ENCODE measurements at regions not wholly inside any gene's neighbourhood (a gene's known extent, or its start where the extent isn't known, plus 50 kb on each side); places are given as distances from the start of the nearest gene placed in this dataset.

DNA sequence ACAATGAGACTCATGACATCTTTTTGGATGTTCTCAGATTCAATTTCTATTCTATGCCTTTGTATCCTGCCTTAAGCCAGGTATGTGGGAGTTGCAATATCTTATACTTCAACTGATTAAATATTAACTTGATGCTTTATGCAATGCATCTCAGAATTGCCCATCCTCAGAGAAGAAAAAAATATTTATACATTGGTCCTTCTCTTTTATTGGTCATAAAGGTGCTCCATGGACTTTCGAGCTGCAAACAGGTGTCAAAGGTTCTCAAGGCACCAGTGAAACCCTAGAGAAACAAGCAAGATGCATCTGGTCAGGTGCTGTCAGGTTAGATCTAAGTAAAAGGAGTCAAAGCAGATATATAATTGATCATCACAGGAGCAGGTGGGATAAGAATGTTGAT is 690.5 kb downstream of the PLCL1 start:
- TF ChIP-seq POLR2A (IDR thresholded peaks at IDR 0.05; ENCODE audit: low read depth, low read length): no peak
- no peak for FAIRE-seq
- no peak for DNase-seq (ENCODE audit: insufficient read length, low spot score)

DNA sequence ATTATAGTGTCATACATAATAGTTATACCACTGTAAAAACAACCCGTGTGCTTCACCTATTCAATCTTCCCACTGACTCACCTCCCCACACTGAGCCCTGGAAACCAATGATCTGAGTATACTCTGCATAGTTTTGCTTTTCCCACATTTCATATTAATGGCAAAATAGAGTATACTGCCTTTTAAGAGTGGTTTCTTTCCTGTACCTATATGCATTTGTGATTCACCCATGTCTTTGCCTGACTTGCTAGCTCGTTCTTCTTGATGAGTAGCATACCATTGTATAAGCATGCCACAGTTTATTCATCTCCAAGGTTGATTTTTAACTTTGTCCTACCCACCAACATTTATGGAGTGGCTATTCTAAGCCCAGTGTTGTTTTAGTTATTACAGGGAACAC is 686.4 kb downstream of the PLCL1 start:
- DNase-seq (ENCODE audit: insufficient read length, low spot score) (no peak), FAIRE-seq (no peak)
- TF ChIP-seq POLR2A (IDR thresholded peaks at IDR 0.05; ENCODE audit: low read depth, low read length): no peak

DNA sequence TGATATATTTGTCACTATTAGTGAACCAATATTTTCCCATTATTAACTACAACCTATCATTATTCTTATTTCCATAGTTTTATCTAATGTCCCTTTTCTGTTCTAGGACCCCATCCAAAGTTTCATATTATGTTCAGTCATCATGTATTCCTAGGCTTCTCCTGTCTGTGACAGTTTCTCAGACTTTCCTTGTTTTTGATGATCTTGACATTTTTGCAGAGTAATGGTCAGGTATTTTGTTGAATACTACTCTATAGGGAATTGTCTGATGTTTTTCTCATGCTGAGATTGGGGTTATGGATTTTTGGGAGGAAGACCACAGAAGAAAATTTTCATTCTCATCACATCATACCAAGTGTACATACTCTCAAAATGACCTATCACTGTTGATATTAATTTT is 684.6 kb downstream of the PLCL1 start:
- no peak for FAIRE-seq
- no peak for DNase-seq (ENCODE audit: insufficient read length, low spot score)
- TF ChIP-seq POLR2A (IDR thresholded peaks at IDR 0.05; ENCODE audit: low read depth, low read length): no peak

DNA sequence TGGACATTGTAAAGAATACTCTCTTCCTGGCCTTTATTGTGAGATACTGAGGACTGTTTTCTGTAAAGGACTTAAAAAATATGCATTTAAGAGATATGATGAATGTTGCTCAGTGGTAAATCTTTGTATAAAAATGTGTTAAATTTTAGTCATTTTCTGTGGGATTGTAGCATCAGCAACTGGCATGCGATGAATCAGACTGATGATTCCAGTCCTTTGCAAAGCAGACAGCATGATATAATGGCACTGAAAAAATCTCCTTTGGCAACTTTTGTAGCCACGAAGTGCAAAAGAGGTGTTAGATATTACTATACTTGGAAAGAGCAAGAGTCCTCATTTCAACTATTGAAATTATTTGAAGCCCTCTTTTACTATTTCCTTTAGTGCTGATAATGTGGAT is 678.7 kb downstream of the PLCL1 start:
- FAIRE-seq: no peak
- DNase-seq (ENCODE audit: insufficient read length, low spot score): no peak
- no peak for TF ChIP-seq POLR2A (IDR thresholded peaks at IDR 0.05; ENCODE audit: low read depth, low read length)

DNA sequence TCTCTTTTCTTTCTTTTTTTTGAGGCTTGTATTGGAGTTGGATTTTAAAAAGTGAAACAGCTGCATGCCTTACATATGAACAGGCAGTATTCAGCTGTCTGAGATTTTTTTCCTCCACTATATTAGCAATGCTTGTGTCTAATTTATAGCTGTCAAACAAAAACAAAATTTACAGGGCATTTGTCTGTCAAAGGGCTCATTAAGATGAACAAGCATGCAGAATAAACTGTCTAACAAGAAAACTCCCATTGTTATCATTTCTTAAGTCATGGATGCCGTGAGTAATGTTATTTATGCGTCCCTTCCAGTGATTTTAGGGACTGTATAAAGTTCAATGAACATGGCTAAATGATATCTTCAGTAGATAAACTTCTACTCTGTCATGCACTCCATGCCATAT is 674.7 kb downstream of the PLCL1 start:
- no peak for FAIRE-seq

DNA sequence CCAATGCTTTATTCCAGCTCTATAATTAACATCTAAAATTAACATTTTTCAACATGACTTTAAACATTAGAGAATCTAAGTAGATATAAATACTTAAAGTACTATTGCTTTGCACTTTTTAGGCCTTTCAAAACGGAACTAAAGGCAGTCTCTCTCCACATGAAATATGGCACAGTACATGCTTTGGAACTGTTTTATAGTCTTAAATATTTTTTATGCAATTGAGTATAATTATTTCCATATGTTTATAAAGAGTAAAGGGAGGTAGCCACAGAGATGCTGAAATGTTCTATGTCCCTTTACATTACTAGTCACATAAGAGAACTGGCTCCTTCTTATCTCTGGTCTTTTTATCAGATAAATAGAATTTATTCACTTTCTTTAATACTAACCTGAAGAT is 674.0 kb downstream of the PLCL1 start:
- FAIRE-seq (no peak), DNase-seq (ENCODE audit: insufficient read length, low spot score) (no peak)

More for the DNA sequence above, 674.7 kb downstream of the PLCL1 start:
- DNase-seq (ENCODE audit: insufficient read length, low spot score): no peak
- TF ChIP-seq POLR2A (IDR thresholded peaks at IDR 0.05; ENCODE audit: low read depth, low read length): no peak

DNA sequence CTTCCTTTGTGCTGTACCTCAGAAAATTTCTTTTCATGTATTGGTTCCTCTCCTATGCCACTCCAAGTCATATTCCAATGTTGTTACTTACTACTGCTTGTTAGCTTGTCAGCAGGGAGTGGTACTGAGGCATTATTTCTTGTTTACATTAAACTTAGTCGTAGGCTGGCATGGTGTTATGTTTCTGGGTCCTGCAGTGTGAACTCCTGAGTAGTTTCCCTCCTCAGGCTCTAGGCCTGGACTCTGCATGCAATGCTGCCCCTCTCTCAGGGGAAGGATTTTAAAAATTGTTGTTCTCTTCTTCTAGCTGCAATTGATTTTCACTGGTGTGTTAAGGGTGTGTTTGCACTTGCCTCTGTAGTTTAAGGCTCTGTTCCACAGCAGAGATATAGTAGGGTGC is 671.6 kb downstream of the PLCL1 start:
- DNase-seq (ENCODE audit: insufficient read length, low spot score) (no peak), FAIRE-seq (no peak)
- TF ChIP-seq POLR2A (IDR thresholded peaks at IDR 0.05; ENCODE audit: low read depth, low read length): no peak

More for the DNA sequence above, 674.0 kb downstream of the PLCL1 start:
- no peak for TF ChIP-seq POLR2A (IDR thresholded peaks at IDR 0.05; ENCODE audit: low read depth, low read length)

DNA sequence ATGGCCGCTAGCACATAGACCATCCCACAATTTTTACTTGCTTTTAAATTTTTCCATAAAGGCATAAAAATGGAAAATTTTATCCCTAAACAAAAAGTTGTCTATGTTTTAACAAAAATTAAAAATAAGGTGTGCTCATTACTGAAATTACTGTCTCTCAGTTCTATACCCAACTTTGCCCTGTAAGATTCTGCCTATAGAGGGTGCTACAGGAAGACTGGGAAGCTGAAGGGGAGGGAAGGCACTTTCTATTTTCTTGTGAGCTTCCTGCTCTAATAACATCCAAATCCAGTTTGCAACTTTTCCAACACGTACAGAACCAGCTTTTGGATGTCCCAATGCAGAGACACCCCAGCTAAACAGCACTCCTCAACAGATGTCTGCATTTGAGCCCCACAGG is 666.9 kb downstream of the PLCL1 start:
- FAIRE-seq: no peak

DNA sequence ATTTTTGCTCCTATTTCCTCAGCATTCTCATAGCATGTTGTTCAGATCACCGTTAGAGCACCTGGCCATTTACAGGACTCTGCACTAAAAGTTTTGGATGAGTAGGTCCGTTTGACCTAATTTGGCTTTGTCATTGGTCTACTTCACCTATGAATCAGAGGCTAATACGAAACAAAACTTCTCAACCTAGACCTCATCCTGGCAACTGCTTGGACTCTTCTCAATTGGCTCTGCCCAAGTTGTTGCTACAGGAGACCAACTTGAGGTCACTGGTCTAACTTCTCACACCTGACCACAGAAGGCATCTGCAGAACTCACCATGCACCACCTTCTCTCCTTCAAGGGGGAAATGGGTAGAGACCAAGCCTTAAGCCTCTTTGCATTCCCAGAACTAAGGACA is 663.7 kb downstream of the PLCL1 start:
- FAIRE-seq (no peak), DNase-seq (ENCODE audit: insufficient read length, low spot score) (no peak)
- TF ChIP-seq POLR2A (IDR thresholded peaks at IDR 0.05; ENCODE audit: low read depth, low read length): no peak

More for the DNA sequence above, 666.9 kb downstream of the PLCL1 start:
- no peak for TF ChIP-seq POLR2A (IDR thresholded peaks at IDR 0.05; ENCODE audit: low read depth, low read length)
- no peak for DNase-seq (ENCODE audit: insufficient read length, low spot score)

DNA sequence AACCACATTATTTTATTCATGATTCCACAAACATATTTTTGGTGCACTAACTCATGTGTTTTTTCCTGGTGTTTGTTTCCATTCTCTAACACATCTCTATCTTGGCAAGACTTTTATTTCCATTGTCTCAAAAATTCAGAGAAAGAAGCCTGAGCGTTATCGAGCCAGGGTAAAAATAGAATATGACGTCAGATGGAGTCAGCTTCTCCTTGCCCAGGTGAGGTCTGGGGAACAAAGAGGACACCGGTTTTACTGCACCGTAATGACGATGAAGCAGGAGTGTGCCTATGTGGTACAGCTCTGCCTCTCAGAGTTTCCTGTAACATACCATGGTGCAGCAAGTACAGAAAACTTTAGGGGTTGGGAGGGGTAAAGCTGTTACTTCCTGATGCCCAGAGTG is 661.6 kb downstream of the PLCL1 start:
- no peak for DNase-seq (ENCODE audit: insufficient read length, low spot score)
- TF ChIP-seq POLR2A (IDR thresholded peaks at IDR 0.05; ENCODE audit: low read depth, low read length): no peak
- no peak for FAIRE-seq

DNA sequence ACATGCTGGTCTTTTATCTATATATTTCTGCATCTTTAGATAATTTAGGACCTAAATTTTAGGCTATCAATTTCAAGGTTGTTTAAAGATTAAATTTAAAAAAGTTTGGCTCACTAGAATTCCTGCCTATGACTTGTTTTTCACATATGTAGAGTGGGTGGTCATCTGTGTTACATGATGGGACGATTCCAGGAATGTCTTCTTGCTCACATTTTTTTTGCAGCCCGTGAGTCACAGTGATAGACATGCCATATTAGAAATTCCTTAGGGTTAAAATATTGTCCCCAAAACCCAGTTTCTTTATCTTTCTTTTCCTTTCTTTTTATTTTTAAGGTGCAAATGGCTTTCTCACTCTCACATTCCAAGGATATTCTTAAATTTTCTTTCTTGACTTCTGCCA is 652.0 kb downstream of the PLCL1 start:
- DNase-seq (ENCODE audit: insufficient read length, low spot score) (no peak), FAIRE-seq (no peak)
- no peak for TF ChIP-seq POLR2A (IDR thresholded peaks at IDR 0.05; ENCODE audit: low read depth, low read length)

DNA sequence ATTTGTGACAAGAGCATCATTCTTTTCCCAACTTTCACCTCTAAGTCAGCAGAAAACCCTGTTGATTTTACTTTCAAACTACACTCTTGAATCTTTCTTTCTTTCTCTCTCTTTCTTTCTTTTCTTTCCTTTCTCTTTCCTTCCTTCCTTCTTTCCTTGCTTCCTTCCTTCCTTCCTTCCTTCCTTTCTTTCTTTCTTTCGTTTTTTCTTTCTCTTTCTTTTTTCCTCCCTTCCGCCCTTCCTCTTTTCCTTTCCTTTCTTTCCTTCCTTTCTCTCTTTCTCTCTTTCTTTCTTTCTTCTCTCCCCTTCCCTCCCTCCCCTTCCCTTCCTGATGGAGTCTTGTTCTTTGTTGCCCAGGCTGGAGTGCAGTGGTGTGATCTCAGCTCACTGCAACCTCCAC is 649.5 kb downstream of the PLCL1 start:
- DNase-seq (ENCODE audit: insufficient read length, low spot score) (no peak), FAIRE-seq (no peak)
- TF ChIP-seq POLR2A (IDR thresholded peaks at IDR 0.05; ENCODE audit: low read depth, low read length): no peak

DNA sequence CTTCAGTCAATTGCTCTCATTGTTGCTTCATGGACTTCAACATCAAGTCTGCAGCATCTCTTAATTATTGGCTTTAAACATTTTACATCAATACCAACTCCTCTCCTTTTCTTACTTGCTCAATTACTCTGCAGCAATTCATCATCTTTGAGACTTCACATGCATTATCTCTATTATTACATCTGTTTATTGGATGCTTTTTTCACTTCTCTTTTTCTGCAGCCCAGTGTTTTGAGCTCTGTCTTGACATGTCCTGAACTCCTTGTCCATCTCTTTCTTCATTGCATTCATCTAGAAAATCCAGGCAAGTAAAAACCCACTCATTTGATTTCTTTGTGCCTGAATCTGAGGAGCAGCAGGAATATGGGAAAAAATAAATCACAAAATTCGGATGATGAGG is 647.9 kb downstream of the PLCL1 start:
- FAIRE-seq (no peak), DNase-seq (ENCODE audit: insufficient read length, low spot score) (no peak)
- TF ChIP-seq POLR2A (IDR thresholded peaks at IDR 0.05; ENCODE audit: low read depth, low read length): no peak

DNA sequence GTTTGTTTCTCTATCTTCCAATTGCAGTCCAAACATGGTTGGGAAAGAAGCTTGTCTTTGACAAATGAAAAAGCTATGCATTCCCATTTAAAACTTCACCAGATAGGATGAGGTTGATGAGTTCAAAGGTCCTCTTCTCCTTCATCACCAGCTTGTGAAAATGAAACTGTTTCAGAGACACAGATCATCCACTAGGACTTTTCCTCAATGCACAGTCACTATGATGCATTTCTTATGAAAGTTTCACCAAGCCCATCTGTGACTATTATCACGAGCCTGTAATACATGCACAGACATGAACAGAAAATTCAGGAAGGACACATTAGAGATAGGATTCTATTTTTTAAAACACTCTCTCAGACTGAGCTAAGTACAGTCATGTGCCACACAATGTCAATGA is 644.4 kb downstream of the PLCL1 start:
- no peak for FAIRE-seq
- no peak for DNase-seq (ENCODE audit: insufficient read length, low spot score)
- TF ChIP-seq POLR2A (IDR thresholded peaks at IDR 0.05; ENCODE audit: low read depth, low read length): no peak

DNA sequence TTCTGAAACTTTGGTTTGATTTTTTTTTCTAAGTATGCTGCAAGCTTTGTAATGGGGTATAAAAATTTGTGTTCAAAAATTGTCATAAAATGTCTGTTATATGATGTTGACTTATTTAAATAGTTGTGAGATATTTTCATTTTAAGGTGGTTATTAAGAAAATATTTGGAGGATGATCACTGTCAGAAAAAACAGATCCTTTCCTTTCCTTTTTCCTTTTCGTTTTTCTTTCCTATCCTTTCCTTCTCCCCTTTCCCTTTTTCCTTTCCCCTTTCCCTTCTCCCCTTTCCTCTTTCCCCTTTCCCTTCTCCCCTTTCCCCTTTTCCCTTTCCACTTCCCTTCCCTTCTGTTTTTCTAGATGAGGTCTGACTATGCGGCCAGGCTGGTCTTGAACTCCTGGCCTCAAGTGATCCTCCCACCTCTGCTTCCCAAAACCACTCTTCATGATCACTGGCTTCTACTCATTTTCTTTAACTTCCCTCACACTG is 640.5 kb downstream of the PLCL1 start:
- TF ChIP-seq POLR2A (IDR thresholded peaks at IDR 0.05; ENCODE audit: low read depth, low read length): no peak
- no peak for FAIRE-seq
- no peak for DNase-seq (ENCODE audit: insufficient read length, low spot score)

DNA sequence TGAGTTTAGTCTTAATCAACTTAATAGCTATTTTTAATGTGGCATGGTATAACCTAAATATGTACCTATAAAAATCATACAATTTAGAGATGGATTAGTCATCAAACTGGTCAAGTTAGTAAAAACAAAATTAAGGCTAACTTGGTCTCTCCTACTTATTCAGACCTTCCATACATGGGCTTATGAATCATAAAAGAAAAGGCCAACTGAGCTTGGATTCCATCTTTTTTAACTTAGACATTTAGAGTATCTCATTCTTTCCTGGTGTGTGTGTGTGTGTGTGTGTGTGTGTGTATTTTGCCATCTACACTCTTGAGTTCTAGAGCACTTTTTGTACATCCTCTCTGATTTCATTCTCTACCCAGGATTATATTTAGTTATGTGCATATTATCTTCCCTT is 637.5 kb downstream of the PLCL1 start:
- DNase-seq (ENCODE audit: insufficient read length, low spot score) (no peak), FAIRE-seq (no peak)
- no peak for TF ChIP-seq POLR2A (IDR thresholded peaks at IDR 0.05; ENCODE audit: low read depth, low read length)
